Heart right ventricle (tissue), 16 donors: ENCODE measurements at regions not wholly inside any gene's neighbourhood (a gene's known extent, or its start where the extent isn't known, plus 50 kb on each side); places are given as distances from the start of the nearest gene placed in this dataset.

ENCODE experiments used
- ATAC-seq, 8 donors: fragments of 200-7000 bp; cut with Tn5 transposase; one replicate each; pipeline ENCODE4 v1.9.1; 2020; ENCODE audit warnings: mild to moderate bottlenecking in 8 of 8, moderate library complexity in 8 of 8, moderate number of reproducible peaks in 1 of 8
- DNase-seq, 2 donors: peaks; one replicate each; pipeline ENCODE4 v3.0.0-alpha.2; 2020
- H3K27ac ChIP-seq, 10 donors: fragments of 200-600 bp; sonication (generic) in 2 of 10; one replicate each; pipeline versions ENCODE4 v1.5.0 to v1.8.0; 2020 to 2022; ENCODE audit warnings: mild to moderate bottlenecking in 3 of 10
- H3K27me3 ChIP-seq, 7 donors: fragments of 200-600 bp; one replicate each; pipeline ENCODE4 v1.8.0; 2021 to 2022; ENCODE audit warnings: mild to moderate bottlenecking in 2 of 7
- H3K36me3 ChIP-seq, 9 donors: fragments of 200-600 bp; sonication (generic) in 1 of 9; one replicate each; pipeline versions ENCODE4 v1.5.0 to v1.8.0; 2020 to 2022; ENCODE audit warnings: mild to moderate bottlenecking in 2 of 9
- H3K4me1 ChIP-seq, 9 donors: fragments of 200-600 bp; sonication (generic) in 1 of 9; one replicate each; pipeline versions ENCODE4 v1.5.0 to v1.8.0; 2020 to 2022; ENCODE audit warnings: mild to moderate bottlenecking in 4 of 9
- H3K4me3 ChIP-seq, 10 donors: fragments of 200-600 bp; sonication (generic) in 2 of 10; one replicate each; pipeline versions ENCODE4 v1.5.0 to v1.8.0; 2020 to 2022; ENCODE audit warnings: mild to moderate bottlenecking in 7 of 10, moderate library complexity in 2 of 10
- H3K9me3 ChIP-seq, 11 donors: fragments of 200-600 bp in 10 of 11; sonication (generic) in 2 of 11; one replicate each; pipeline versions ENCODE4 v1.5.0 to v1.8.0; 2013 to 2022; ENCODE audit warnings: mild to moderate bottlenecking in 2 of 11, control low read depth in 1 of 11, moderate library complexity in 1 of 11
- WGBS, 2 donors: extraction: QIAGEN DNeasy Blood & Tissue Kit; methylation state at CpG; one replicate each; pipeline ENCODE4 v1.1.7; 2013; ENCODE audit warnings: inconsistent platforms in 1 of 2; 5-methylcytosine and 5-hydroxymethylcytosine counted together
- intact Hi-C, 10 donors: fragments of 100-400 bp; cut with DNase I; formaldehyde crosslinking; loops; one replicate each; pipeline versions ENCODE4 v1.11.1 to v1.14.2; 2022
- TF ChIP-seq, protein P1 (sequence below), 9 donors: fragments of 200-600 bp; sonication (generic) in 2 of 9; IDR thresholded peaks; one replicate each; pipeline versions ENCODE4 v1.5.0 to v1.8.0; 2021 to 2022; ENCODE audit warnings: antibody characterized with exemption in 9 of 9, mild to moderate bottlenecking in 5 of 9, moderate library complexity in 1 of 9
- donor health status: Arrhythmogenic right ventricular cardiomyopathy.
- donor health status: ischemic (EF 13 %, LVEDD 7.1; RV severe dilation, severe dysfunction).
- donor health status: healthy with polysubstance abuse.
- donor health status: DM: no; HTN: yes; CAD: no.
- donor health status: DM: no; HTN: no; CAD: no.
- donor health status: ischemic (EF 25% LVEDD 6.9; RV normal size, moderate dysfunction).
- donor health status: ischemic (EF 25% LVEDD 5.7; RV mildly dilated, moderate dysfunction).
- donor health status: healthy.
- donor health status: DM: yes; HTN: yes; CAD: no.
- donor health status: Ischemic cardiomyopathy.
- donor health status: ischemic (EF 35%, LVEDD 5.7; RV mildly dilated, moderate dysfunction).
- donor health status: nonischemic (EF 11% LVEDD 7.7; RV severe dilation, severe dysfunction).
- donor health status: DM: yes; HTN: yes; CAD: no.
- donor health status: PGD.
- donor health status: ischemic (EF 29% LVEDD 5.4; RV normal size, mild dysfunction).
- donor health status: nonischemic (EF 23%, LVEDD 6.1; RV moderate dilation, normal function).

DNA sequence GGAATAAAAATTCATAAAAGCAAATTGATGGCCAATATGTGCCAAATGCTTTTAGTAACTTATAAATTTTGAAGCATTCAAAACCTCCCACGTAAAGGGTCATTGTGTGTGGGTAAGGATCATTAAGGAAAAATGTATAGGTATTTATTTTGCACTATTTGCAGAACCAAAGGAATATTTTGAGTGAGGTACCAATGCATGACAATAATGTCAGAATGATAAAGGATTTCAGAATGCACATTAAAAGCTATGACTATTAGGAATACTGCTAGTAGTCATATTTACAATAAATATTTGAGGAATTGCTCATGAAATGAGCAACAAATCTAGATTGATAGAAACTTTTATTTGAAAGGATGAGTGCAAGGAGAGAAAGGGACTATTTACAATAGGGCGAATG, 932.8 kb downstream of the SLC6A15 start:
- Histone ChIP-seq H3K27ac (no peak overlapping the region), H3K36me3 (no peaks in the 10 kb centered on the region), H3K4me1 (no peaks in the 10 kb centered on the region), H3K4me3 (no peak overlapping the region), H3K27me3 (no peaks in the 10 kb centered on the region), H3K9me3 (peaks cover 0 to 4% (median 0%) of the 10 kb centered on the region in 11 donors)
- no peak for DNase-seq
- ATAC-seq, result no peak
- 84 to 88% methylated on average over 2 of the region's 2 CpGs for WGBS, 2 donors
- intact Hi-C loops, result no loop called here
- TF ChIP-seq, protein P1, sequence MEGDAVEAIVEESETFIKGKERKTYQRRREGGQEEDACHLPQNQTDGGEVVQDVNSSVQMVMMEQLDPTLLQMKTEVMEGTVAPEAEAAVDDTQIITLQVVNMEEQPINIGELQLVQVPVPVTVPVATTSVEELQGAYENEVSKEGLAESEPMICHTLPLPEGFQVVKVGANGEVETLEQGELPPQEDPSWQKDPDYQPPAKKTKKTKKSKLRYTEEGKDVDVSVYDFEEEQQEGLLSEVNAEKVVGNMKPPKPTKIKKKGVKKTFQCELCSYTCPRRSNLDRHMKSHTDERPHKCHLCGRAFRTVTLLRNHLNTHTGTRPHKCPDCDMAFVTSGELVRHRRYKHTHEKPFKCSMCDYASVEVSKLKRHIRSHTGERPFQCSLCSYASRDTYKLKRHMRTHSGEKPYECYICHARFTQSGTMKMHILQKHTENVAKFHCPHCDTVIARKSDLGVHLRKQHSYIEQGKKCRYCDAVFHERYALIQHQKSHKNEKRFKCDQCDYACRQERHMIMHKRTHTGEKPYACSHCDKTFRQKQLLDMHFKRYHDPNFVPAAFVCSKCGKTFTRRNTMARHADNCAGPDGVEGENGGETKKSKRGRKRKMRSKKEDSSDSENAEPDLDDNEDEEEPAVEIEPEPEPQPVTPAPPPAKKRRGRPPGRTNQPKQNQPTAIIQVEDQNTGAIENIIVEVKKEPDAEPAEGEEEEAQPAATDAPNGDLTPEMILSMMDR (IDR thresholded peaks at IDR 0.05), result no peak

DNA sequence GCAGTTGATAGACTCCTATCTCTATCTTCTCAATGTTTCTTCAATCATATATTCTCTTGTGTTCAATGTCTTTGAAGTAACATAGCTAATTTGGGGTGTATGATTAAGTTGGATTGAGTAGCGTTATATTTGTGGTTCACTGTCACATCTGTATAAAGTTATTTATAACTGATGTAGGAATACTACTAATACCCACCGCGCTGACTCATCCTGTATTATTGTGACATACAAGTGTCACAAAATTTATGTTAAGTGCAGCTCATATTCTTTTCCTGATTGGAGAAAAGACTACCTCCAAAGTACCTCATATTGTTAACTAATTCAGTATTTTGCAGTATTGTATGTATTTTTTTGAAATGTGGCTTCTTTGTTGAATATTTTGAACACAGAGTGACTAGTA, 940.8 kb downstream of the SLC6A15 start:
- DNase-seq, result no peak
- no peak for ATAC-seq
- WGBS, 2 donors, result 89% methylated on average over 3 of the region's 3 CpGs
- peaks cover 0 to 4% (median 0%) of the 10 kb centered on the region in 11 donors for H3K9me3 ChIP-seq
- TF ChIP-seq, protein P1 (IDR thresholded peaks at IDR 0.05), result no peak
- H3K36me3 ChIP-seq, result no peaks in the 10 kb centered on the region
- H3K4me3 ChIP-seq, result no peak overlapping the region
- no peaks in the 10 kb centered on the region for H3K27me3 ChIP-seq
- H3K4me1 ChIP-seq, result no peaks in the 10 kb centered on the region
- intact Hi-C loops, result no loop called here
- no peak overlapping the region for H3K27ac ChIP-seq

DNA sequence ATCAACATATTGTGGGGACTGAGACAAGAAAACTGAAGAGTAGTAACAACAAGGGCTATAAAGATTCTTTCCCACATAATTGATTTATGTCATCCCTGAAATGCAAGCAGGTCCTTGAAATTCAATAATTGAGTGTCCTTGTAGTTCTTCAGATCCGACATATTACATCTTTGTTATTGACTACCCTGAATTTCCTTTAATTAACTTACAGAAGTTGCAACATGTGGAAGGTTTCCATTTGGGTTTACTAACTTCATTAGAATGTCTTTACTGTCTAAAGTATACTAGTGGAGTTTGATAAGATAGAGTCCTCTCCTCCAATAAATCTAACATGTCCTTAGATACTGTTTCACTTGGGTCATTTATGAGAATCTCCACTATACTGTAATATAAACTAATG, 951.8 kb downstream of the SLC6A15 start:
- Histone ChIP-seq H3K27me3 (no peaks in the 10 kb centered on the region), H3K36me3 (no peaks in the 10 kb centered on the region), H3K4me1 (no peaks in the 10 kb centered on the region), H3K27ac (no peak overlapping the region), H3K4me3 (no peak overlapping the region), H3K9me3 (no peaks in the 10 kb centered on the region)
- no peak for ATAC-seq
- WGBS, 2 donors, result 89 to 95% methylated on average over 1 of the region's 1 CpG
- TF ChIP-seq, protein P1 (IDR thresholded peaks at IDR 0.05), result no peak
- DNase-seq, result no peak
- intact Hi-C loops, result no loop called here

DNA sequence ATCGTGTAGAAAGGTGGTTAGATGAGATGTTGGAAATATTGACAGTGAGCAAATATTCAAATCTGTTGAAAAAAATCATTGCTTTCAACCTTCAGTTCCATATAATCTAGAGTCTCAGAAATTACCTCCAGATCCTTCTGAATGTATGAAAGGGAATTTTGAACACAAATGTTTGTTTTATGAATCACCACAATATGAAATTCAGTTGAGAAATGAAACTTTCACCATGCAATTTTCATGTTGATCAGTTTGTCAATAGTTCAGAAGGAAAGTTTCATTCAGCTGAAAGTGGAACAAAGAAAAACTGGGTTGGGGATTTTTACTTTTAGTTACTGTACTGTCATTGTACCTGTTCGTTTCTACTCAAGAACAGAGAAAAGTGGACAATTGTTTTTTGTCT, 953.6 kb downstream of the SLC6A15 start:
- H3K4me3 ChIP-seq, result no peak overlapping the region
- 68 to 76% methylated on average over 2 of the region's 2 CpGs for WGBS, 2 donors
- DNase-seq (no peak), ATAC-seq (no peak)
- intact Hi-C loops, result no loop called here
- H3K4me1 ChIP-seq, result no peaks in the 10 kb centered on the region
- no peaks in the 10 kb centered on the region for H3K9me3 ChIP-seq
- H3K27me3 ChIP-seq, result no peaks in the 10 kb centered on the region
- TF ChIP-seq, protein P1 (IDR thresholded peaks at IDR 0.05), result no peak
- H3K36me3 ChIP-seq, result no peaks in the 10 kb centered on the region
- H3K27ac ChIP-seq, result no peak overlapping the region
